ENCODE measurements at regions not wholly inside any gene's neighbourhood (a gene's known extent, or its start where the extent isn't known, plus 50 kb on each side); places are given as distances from the start of the nearest gene placed in this dataset.

DNA sequence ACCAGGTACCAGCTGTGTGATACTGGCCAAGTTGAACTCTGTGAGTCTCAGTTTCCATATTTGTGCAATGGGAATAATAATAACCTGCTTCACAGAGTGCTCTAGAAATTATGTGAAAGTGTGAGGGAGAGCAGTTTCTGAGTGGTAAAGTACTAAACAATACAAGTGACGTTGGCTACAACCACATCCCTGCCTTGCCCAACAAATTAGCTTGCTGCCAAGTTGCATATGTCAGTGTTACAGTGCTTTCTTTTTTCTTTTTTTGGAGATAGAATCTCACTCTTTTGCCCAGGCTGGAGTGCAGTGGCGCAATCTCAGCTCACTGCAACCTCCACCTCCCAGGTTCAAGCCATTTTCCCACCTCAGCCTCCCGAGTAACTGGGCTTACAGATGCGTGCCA lies 533.6 kb upstream of the MEX3C start:
- no peak overlapping the region for H3K27ac Mint-ChIP-seq
- ATAC-seq (ENCODE audit: low read depth) (no peak), DNase-seq (no peak)
- intact Hi-C loops (cut with micrococcal nuclease), result no loop called here
- peaks cover 7% of the 10 kb centered on the region for H3K9me3 Mint-ChIP-seq
- H3K27me3 Mint-ChIP-seq, result no peaks in the 10 kb centered on the region
- no peaks in the 10 kb centered on the region for H3K36me3 Mint-ChIP-seq (ENCODE audit: low read depth)
- ChIA-PET POLR2A (no interaction called here), CTCF (no interaction called here)
- H3K4me3 Mint-ChIP-seq, result no peak overlapping the region
- H3K4me1 Mint-ChIP-seq, result peaks cover 12% of the 10 kb centered on the region
- TF ChIP-seq, protein P1, sequence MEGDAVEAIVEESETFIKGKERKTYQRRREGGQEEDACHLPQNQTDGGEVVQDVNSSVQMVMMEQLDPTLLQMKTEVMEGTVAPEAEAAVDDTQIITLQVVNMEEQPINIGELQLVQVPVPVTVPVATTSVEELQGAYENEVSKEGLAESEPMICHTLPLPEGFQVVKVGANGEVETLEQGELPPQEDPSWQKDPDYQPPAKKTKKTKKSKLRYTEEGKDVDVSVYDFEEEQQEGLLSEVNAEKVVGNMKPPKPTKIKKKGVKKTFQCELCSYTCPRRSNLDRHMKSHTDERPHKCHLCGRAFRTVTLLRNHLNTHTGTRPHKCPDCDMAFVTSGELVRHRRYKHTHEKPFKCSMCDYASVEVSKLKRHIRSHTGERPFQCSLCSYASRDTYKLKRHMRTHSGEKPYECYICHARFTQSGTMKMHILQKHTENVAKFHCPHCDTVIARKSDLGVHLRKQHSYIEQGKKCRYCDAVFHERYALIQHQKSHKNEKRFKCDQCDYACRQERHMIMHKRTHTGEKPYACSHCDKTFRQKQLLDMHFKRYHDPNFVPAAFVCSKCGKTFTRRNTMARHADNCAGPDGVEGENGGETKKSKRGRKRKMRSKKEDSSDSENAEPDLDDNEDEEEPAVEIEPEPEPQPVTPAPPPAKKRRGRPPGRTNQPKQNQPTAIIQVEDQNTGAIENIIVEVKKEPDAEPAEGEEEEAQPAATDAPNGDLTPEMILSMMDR (IDR thresholded peaks at IDR 0.05), result no peak

- no peak for DNase-seq
- no peaks in the 10 kb centered on the region for H3K27me3 Mint-ChIP-seq
- intact Hi-C loops (cut with micrococcal nuclease), result no loop called here
- no peaks in the 10 kb centered on the region for H3K9me3 Mint-ChIP-seq
- H3K27ac Mint-ChIP-seq, result no peak overlapping the region
- TF ChIP-seq, protein P1 (IDR thresholded peaks at IDR 0.05), result no peak
- ChIA-PET POLR2A (no interaction called here), CTCF (no interaction called here)
- no peak for ATAC-seq (ENCODE audit: low read depth)
- H3K4me1 Mint-ChIP-seq, result peaks cover 2% of the 10 kb centered on the region
- no peaks in the 10 kb centered on the region for H3K36me3 Mint-ChIP-seq (ENCODE audit: low read depth)
- H3K4me3 Mint-ChIP-seq, result no peak overlapping the region
Observed at GRCh38 chr18:51734576-51734975, 537.1 kb upstream of the MEX3C start.

- Mint-ChIP-seq H3K4me3 (no peak overlapping the region), H3K36me3 (ENCODE audit: low read depth) (no peaks in the 10 kb centered on the region), H3K27me3 (no peaks in the 10 kb centered on the region), H3K9me3 (no peaks in the 10 kb centered on the region), H3K27ac (peak overlapping the region; percentile 11), H3K4me1 (peaks cover 2% of the 10 kb centered on the region)
- ChIA-PET POLR2A (no interaction called here), CTCF (no interaction called here)
- intact Hi-C loops (cut with micrococcal nuclease), result no loop called here
- TF ChIP-seq, protein P1 (IDR thresholded peaks at IDR 0.05), result no peak
- ATAC-seq (ENCODE audit: low read depth), result peak; percentile 47
- DNase-seq, result no peak
Observed at GRCh38 chr18:51739044-51739666, 541.7 kb upstream of the MEX3C start.

- Mint-ChIP-seq H3K4me3 (no peak overlapping the region), H3K9me3 (no peaks in the 10 kb centered on the region), H3K36me3 (ENCODE audit: low read depth) (no peaks in the 10 kb centered on the region), H3K4me1 (no peaks in the 10 kb centered on the region), H3K27ac (no peak overlapping the region), H3K27me3 (no peaks in the 10 kb centered on the region)
- ATAC-seq (ENCODE audit: low read depth), result no peak
- ChIA-PET POLR2A (no interaction called here), CTCF (no interaction called here)
- intact Hi-C loops (cut with micrococcal nuclease), result no loop called here
- no peak for DNase-seq
- TF ChIP-seq, protein P1 (IDR thresholded peaks at IDR 0.05), result no peak
Observed at GRCh38 chr18:51751901-51752300, 554.4 kb upstream of the MEX3C start.

DNA sequence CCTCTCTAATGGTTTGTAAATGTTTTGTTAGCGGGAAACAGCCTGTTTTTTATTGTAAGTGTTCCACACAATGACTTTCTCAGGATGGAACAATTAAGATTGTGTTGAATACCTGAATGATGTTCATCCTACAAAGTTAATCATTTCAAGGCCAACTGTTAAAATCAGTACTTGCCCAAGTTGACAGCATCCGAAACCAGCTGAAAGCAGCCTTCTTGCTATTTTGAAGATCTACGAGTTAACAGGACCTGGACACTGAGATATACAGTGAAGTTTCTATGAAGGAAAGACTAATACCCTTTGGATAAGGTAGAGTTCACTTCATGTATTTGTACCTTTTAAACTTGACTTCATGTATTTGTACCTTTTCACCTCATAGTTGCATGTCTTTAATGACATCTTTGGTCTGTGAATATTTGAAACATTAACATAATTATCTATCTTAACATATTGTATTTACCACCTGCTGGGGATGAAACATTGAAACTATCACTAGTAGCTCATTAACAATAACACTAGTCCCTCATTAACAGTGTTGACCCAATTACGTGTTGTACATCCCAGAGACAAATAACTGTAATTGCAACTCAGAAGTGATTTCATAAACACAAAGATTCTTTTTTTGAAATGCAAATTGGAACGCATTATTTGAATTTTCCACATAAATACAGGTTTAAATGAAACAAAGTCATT lies 556.0 kb upstream of the MEX3C start:
- no peak overlapping the region for H3K27ac Mint-ChIP-seq
- TF ChIP-seq, protein P1 (IDR thresholded peaks at IDR 0.05), result no peak
- ChIA-PET CTCF (no interaction called here), POLR2A (no interaction called here)
- H3K4me1 Mint-ChIP-seq, result no peaks in the 10 kb centered on the region
- no peaks in the 10 kb centered on the region for H3K9me3 Mint-ChIP-seq
- no peak overlapping the region for H3K4me3 Mint-ChIP-seq
- intact Hi-C loops (cut with micrococcal nuclease), result no loop called here
- H3K27me3 Mint-ChIP-seq, result no peaks in the 10 kb centered on the region
- DNase-seq (no peak), ATAC-seq (ENCODE audit: low read depth) (no peak)
- no peaks in the 10 kb centered on the region for H3K36me3 Mint-ChIP-seq (ENCODE audit: low read depth)

Data from activated B cell treated with CpG ODN at 0.5 μM for 24 hours (primary cell).